H1 (cell line): ENCODE measurements at regions not wholly inside any gene's neighbourhood (a gene's known extent, or its start where the extent isn't known, plus 50 kb on each side); places are given as distances from the start of the nearest gene placed in this dataset.

Experiments used
- CHD2 ChIP-seq: IDR thresholded peaks from 2 replicates; pipeline ENCODE4 v1.6.1; 2012; ENCODE audit warnings: low read length, improper control_type of control experiment
- RNF2 ChIP-seq: fragments of 200-900, 300-1000 bp; sonication (generic); IDR thresholded peaks from 2 replicates; pipeline ENCODE4 v1.7.1; 2016; ENCODE audit warnings: borderline replicate concordance, low read depth, mild to moderate bottlenecking, antibody characterized with exemption, low read length; ENCODE audit not compliant: poor library complexity, severe bottlenecking; ENCODE audit errors: missing control alignments

GRCh38 chr4:180485407-180485806 is 1757.8 kb upstream of the TENM3 start (continued):
- TF ChIP-seq RNF2 (no peak), CHD2 (no peak)
- TF ChIP-seq, all 59 proteins: peak for 0
